GM18907 (cell line): ENCODE measurements at regions not wholly inside any gene's neighbourhood (a gene's known extent, or its start where the extent isn't known, plus 50 kb on each side); places are given as distances from the start of the nearest gene placed in this dataset.

Source experiments
- ATAC-seq: cut with Tn5 transposase; IDR thresholded peaks from one replicate; pipeline ENCODE4 v1.9.1; 2021; ENCODE audit warnings: mild to moderate bottlenecking, moderate library complexity; ENCODE audit not compliant: unreplicated experiment

DNA sequence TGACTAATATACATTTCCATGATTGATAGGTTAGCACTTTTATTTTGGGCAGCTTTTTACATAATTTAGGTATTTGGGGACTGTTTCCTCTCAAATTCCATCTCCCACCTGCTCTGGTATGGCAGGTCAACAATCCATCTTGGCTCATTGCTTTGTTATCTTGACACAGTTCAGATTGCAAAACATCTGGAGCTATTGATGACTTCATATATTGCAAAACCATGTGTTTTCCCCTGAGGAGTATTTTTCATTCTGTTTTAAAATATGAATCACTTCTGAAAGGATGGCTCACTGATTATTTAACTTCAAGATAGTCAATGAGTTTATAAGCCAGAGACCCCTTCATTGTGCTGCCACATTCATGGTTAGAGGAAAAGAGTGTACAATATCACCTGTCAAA is 1206.0 kb upstream of the C9orf72 start:
- ATAC-seq: no peak

DNA sequence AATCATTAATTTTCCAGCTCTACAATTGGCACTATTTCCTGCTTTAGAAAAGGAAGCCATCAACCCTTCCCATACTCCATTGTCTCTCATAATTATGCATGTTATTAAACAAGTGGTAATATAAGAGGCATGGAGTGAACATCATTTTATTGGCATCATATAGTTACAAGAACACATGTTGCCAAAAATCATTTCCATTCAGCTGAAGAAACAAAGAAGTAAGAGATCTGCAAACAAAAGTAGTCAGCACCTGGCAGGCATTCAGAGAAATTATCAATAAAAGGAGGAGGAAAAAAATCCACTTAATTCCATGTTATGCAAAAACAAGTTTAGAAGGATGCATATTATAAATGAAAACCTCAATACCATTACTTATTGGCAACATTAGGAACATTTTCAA is 1208.2 kb upstream of the C9orf72 start:
- ATAC-seq: no peak

GRCh38 chr9:28782630-28783029 is 1209.3 kb upstream of the C9orf72 start:
- no peak for ATAC-seq

DNA sequence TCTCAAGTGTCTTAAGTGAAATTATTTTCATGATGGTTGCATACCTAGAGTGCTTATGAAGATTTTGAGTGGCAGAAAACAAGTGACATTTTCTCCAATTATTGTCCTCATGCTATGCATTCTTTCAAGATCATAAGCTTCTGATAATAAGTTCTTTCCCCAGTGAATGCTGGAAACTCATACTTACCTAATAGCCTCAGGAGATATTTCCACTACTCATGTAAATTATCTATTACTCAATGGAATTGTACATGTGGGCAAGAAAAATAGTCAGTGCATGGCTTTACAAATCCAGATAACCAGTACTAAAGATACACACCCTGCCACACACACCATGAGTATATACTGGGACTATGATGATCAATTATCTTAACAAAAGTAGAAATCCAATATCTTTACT is 1219.4 kb upstream of the C9orf72 start:
- ATAC-seq: no peak

DNA sequence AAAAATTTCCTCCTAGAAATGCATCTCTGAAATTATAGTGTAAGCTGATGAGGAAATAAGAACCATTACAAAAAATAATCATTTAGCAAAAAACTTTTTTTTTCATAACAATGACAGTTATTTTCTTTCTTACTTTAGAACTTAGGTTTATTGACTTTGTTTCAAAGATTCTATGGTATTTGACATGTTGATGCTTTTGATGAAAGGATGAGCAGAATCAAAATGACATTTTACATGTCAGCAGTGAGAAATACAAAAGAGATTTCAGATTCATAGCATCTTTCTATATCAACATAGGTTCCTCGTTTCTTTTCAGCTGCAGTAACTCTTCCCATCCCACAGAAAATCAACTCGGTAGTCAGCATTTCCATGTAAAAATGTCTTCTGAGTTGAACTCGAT is 1226.6 kb upstream of the C9orf72 start:
- ATAC-seq: no peak

DNA sequence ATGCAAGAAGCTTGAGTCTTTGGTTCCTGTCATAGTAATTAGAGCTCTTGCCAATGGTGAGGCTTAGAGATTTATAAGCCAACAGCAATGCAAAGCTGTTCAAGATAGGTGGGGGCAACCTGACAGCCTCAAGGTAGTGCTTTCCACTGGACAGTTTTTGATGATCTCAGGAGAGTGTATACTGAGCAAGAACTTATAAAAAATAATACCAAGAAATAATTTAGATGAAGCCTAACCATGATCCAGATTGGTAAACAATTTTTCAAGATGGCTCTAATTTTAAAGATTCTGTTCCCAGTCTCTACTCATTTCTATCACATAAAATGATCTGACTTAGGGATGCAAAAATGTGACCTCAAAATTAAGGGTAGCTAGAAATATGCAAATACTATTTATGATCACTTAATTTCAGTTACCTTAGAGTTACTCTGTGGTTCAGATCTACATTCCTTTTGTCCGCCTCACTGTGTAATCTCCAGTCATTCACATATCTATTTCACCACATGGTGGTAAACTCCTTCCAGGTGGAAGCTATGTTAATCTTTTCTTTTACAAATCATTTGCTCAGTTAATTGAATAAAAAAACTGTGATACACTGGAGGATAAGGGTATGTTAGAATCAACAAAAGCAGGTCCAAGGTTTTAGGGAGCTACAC is 1228.0 kb upstream of the C9orf72 start:
- ATAC-seq: no peak

DNA sequence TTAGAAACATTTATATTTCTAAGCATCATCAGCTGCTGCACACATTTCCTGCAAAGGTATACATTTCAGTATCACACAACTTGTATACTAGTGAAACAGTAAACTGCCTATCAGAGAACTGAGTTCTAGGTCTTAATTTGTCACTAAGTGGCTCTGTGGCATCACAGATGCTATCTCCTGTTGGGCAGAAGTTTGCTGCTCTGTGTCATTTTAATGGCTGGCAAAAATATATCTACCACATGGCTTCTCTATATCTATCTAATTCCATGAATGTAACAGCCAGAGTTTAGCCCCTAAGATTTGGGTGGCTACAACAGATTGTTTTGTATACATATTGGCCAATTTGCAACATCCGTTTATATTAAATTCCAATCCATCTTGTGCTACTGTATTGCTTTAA is 1231.9 kb upstream of the C9orf72 start:
- ATAC-seq: no peak

DNA sequence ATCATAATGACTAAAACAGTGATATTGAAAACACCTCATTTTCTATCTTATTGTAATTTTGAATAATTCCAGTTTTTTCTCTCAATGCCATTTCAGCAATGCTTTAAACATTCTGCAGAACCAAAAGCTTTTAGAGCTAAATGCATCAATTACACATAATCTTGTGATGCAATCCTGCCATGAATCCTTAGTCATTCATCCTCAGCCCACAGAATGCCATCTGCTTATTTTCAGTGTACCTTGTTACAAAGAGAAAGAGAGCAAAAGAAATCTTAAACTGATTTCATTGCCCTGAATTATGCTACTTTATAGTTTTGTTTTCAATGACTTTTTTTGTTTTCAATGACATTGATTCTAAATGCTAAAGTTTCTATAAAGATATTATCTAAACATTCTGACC is 1234.8 kb upstream of the C9orf72 start:
- ATAC-seq: no peak

DNA sequence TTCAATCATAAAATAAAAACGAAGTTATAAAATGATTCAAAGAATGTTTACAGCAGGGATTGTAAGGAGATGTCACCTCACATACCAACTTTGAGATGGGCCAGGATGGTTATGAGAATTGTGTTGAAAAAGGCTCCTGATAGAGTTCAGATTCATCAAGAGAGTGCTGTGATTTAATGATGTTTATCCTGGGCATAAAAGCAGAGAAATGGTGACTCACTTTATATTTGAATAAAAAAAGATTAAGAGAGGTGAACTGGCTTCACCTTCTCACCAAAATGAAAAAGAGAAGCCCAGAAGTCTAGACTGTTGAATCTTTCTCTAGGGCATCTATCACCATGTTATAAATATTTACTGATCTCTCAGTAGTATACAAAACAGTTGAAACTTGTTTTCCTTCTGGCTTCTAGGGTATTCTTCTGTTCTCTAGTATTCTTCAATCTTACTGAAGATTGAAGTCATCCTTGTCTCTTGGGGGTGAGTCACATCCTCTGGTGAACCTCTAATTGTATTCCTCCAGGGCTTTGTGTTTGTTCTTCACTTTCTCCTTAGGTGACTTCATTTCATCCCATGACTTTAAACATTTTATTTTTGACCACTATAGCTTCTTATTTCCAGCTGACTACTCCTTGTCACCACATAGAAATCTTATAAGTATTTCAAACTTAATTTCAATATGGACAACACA is 1237.3 kb upstream of the C9orf72 start:
- no peak for ATAC-seq

GRCh38 chr9:28820741-28821140 is 1247.5 kb upstream of the C9orf72 start:
- ATAC-seq: no peak

DNA sequence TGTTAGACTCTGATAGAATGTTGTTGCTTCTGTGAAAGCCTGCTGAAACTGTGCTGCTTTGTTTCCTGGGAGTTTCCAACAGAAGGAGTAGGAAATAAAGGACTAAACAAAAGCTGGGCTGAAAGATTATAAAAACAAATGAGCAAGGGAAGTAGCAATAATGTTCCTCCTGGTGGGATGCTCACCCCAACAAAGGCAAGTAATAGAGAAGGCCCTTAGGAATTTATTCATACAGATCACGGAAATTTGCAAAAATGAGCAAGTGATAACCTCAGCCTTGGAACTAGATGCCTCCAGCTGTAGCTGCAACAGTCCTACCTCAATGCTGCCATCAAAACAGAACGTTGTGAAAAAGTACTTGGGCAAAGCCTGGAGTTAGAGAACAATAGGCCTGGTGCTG is 1248.0 kb upstream of the C9orf72 start:
- ATAC-seq: no peak

DNA sequence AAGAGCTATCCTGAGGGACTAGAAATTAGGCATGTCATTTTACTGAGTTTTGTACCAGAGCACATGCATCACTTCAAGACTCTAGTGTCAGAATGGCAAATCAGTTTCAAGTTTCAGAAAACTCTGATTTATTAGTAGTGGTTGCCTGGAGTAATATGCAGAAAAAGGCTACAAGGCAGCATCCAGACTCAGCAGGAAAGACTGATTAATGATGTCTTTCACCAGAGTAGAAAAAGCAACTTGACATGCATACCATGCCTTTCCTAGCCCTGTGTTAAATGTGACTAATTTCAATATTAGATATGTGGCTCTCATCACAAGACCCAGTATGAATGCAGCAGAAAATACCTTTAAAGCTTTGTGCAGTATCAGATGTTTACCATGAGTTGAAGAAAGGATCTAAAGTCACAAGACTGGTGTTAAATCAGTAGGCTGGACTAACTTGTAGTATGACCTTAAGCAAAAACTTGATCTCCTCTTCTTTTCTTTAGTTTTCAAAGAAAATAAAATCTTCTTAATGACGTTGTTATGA is 1251.2 kb upstream of the C9orf72 start:
- ATAC-seq: no peak

DNA sequence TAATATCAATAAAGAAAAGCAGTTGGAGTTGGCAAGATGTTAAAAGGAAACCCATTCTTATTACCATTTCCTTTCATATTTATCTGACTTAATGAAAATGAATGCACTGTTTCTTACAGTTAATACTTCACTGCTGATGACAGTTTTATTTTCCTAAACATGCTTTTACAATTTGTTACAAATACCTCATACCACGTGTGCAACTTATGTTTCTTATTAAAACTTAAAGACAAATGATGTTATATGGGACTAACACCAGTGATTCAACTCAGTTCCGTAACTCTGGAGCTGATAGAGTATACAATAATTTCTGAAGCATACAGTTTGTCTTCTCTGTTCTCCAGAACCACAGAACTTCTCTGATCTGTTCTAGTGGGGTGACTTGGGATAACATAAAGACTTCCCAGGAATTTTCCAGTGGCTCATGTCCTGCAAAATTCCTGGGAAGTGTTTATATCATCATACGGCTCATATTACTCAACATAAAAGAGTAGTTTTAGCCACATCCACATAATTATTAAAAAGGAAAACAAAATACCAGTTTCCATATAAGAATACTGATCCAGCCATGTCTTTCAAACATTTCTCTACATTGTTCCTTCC is 1259.0 kb upstream of the C9orf72 start:
- no peak for ATAC-seq

GRCh38 chr9:28834156-28834555 is 1260.9 kb upstream of the C9orf72 start:
- no peak for ATAC-seq

- ATAC-seq: no peak
These were observed 1266.6 kb upstream of the C9orf72 start for GRCh38 chr9:28839778-28840430.

DNA sequence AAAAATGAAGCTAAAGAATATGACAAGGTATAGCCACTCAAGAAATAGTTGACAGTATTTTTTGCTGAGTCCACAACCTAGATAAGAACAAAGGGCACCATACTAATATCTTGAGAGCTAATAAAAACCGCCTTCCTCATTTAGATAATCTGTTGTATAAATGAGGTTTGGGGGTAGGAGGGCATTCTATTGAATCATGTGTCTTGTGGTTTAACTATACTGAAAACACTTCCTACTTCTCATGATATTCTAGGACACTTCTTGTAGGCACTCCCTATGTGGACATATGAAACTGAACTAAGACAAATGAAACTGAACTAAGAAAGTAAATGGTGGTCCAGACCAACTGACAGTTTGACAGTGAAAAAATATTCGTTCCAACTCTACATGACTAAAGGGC is 1268.5 kb upstream of the C9orf72 start:
- ATAC-seq: no peak

DNA sequence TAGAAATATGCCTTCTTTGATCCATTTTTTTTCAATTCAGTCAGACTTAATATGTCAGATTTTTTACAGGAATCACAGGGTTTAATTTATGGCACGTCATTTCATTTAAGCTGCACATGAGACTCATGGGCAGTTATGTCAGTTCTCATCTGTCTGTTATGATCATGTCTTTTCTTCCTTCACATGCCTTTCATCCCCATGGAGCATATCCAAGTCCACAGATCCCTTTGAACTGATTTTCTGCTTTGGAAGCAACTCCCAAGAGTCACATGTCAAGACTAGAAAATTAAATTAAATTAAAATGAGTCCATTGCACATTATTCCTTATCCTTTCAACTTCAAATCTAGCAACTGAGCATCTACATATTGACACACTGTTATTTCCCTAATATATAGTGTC is 1274.0 kb upstream of the C9orf72 start:
- no peak for ATAC-seq

DNA sequence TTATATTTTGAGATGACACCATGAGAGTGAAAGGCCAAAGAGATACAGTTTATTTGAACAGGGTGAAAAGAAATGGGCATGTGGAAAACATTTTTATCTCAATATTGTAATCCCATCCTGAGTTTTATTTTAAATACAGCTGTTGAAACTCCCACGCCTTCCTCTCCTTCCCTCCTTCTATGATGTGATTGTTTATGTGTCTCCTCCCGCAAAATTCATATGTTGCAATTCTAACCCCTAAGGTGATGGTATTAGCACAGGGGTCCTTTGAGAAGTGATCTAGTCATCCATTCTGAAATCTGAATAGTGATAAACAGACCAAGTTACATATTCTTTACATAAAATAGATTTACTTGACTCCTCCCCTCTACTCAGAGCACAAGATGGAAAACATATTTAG is 1275.4 kb upstream of the C9orf72 start:
- no peak for ATAC-seq

GRCh38 chr9:28853477-28853876 is 1280.2 kb upstream of the C9orf72 start:
- no peak for ATAC-seq

- ATAC-seq: no peak
These were observed 1293.7 kb upstream of the C9orf72 start for GRCh38 chr9:28866951-28867350.

- ATAC-seq: no peak
These were observed 1295.1 kb upstream of the C9orf72 start for GRCh38 chr9:28868228-28868990.
